Esophagus squamous epithelium (tissue), 4 donors: ENCODE measurements at regions not wholly inside any gene's neighbourhood (a gene's known extent, or its start where the extent isn't known, plus 50 kb on each side); places are given as distances from the start of the nearest gene placed in this dataset.

Experiments used
- CTCF ChIP-seq, 6 experiments: fragments of 450-650 bp in 4 of 6; fragments of 200-600 bp in 2 of 6; sonication (generic) in 2 of 6; IDR thresholded peaks; one replicate each; pipeline ENCODE4 v1.5.1; 2016 to 2019; ENCODE audit warnings: antibody characterized with exemption in 6 of 6, mild to moderate bottlenecking in 4 of 6, moderate library complexity in 4 of 6
- POLR2A ChIP-seq, 4 donors: fragments of 450-650 bp; IDR thresholded peaks; one replicate each; pipeline ENCODE4 v1.6.1; 2017; ENCODE audit warnings: antibody characterized with exemption in 4 of 4, mild to moderate bottlenecking in 4 of 4, moderate library complexity in 3 of 4

DNA sequence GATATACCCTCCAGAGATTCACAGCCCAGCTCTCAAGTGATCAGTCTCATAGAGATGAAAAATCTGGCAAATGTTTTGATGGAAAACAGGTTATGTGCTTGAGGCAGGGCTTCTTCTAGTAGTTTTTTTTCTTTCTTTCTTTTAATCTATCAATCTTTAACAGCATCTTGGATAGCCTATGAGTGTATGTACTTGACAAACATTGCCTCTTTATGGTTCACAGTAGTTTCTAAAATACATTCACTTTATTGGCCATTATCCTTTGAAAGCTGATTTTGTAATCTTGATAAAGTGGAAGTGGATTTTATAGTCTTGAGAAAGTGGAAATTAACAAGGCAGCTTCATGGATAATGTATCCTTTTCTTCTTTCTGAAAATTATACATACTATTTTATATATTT is 51.4 kb upstream of the IL1R1 start:
- TF ChIP-seq CTCF (IDR thresholded peaks at IDR 0.05) (no peak), POLR2A (IDR thresholded peaks at IDR 0.05) (no peak)
